Stimulated activated effector memory CD8-positive, alpha-beta T cell treated with anti-CD3 and anti-CD28 coated beads, Interleukin-12 subunit alpha, Interleukin-12 subunit beta, amount 100 ng/mL, for 72 hours (primary cell): ENCODE measurements at regions not wholly inside any gene's neighbourhood (a gene's known extent, or its start where the extent isn't known, plus 50 kb on each side); places are given as distances from the start of the nearest gene placed in this dataset.

ENCODE experiments used
- ATAC-seq: fragments of 150-1000 bp; cut with Tn5 transposase; 2 replicates; pipeline ENCODE4 v1.10.0; 2021
- DNase-seq, 2 donors: peaks; one replicate each; pipeline ENCODE4 v3.0.0; 2021 to 2022; ENCODE audit warnings: low spot score in 2 of 2
- H3K27ac Mint-ChIP-seq: one replicate; pipeline ENCODE4 v1.8.0; 2022; ENCODE audit warnings: mild to moderate bottlenecking, mixed read lengths
- H3K36me3 Mint-ChIP-seq: one replicate; pipeline ENCODE4 v1.8.0; 2022; ENCODE audit warnings: mild to moderate bottlenecking, mixed read lengths
- H3K4me1 Mint-ChIP-seq: one replicate; pipeline ENCODE4 v1.8.0; 2022; ENCODE audit warnings: mixed read lengths
- H3K4me3 Mint-ChIP-seq: one replicate; pipeline ENCODE4 v1.8.0; 2022; ENCODE audit warnings: mild to moderate bottlenecking, mixed read lengths
- H3K9me3 Mint-ChIP-seq: one replicate; pipeline ENCODE4 v1.8.0; 2022; ENCODE audit warnings: mixed read lengths

DNA sequence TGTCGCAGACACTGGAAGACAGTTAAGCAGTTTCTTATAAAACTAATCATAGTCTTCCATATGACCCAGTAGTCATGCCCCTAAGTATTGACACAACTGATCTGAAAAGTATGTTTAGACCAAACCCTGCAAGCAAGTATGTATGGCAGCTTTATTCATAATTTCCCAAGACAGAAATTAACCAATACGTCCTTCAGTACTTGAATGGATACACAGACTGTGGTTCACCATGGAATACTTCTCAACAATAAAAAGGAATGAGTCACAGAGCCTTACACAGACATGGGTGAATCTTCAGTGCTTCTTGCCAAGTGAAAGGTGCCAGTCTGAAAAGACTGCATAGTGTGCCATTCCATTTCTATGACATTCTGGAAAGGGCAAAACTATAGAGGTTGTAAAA lies 50.2 kb upstream of the AKR1E2 start:
- Mint-ChIP-seq H3K27ac (no peak overlapping the region), H3K36me3 (no peaks in the 10 kb centered on the region), H3K4me1 (peaks cover 8% of the 10 kb centered on the region), H3K9me3 (no peaks in the 10 kb centered on the region), H3K4me3 (no peak overlapping the region)
- DNase-seq (no peak), ATAC-seq (peak; percentile 76)

DNA sequence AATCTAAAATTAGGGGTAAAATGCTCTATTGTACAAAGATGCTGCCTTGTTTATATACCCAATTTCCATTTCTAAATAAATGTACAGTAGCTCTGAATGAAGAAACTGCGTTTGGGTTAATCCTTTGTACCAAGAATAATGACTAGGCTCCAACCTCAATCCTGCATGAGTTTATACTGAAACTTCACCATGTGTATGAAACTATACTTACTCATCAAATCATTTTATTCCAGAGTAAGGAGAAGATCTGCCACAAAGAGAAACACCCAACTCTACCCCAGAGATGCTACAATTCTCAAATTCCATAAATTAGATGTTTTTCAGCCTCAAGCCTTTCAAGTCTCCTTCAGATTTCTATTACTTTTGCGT lies 53.8 kb upstream of the AKR1E2 start:
- H3K27ac Mint-ChIP-seq, result no peak overlapping the region
- no peaks in the 10 kb centered on the region for H3K9me3 Mint-ChIP-seq
- no peaks in the 10 kb centered on the region for H3K36me3 Mint-ChIP-seq
- H3K4me3 Mint-ChIP-seq, result no peak overlapping the region
- H3K4me1 Mint-ChIP-seq, result peaks cover 8% of the 10 kb centered on the region
- DNase-seq (no peak), ATAC-seq (no peak)

DNA sequence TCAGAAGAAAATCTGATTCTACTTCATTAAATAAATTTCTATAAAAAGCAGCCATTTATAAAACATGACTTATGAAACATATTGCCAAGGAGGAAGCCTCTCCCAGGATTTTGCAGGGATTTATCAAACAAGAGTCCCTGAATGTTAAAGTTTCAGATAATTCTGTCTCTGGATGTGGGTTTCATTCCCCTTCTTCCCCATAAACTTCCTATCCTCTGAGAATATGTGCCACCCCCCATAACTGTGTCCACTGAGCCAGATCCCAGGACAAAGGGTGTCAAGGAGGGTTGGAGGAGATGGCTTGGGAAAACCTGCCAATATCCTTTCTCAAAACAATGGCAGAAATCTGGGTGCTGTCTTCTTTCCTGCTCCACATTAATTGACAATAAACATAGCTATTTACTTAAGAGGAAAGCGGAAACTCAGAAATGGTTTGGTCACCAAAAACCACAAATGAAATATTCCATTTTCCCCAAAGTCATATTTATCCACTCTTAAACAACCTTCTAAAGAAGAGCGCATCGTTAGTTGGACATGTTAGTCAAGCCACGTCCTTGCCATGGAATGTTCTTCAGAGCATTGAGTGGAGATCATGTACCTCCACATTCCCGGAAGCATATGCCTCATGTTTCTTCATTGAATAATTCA lies 54.3 kb upstream of the AKR1E2 start:
- no peaks in the 10 kb centered on the region for H3K9me3 Mint-ChIP-seq
- H3K36me3 Mint-ChIP-seq, result no peaks in the 10 kb centered on the region
- peaks cover 8% of the 10 kb centered on the region for H3K4me1 Mint-ChIP-seq
- H3K27ac Mint-ChIP-seq, result no peak overlapping the region
- ATAC-seq (no peak), DNase-seq (no peak)
- H3K4me3 Mint-ChIP-seq, result no peak overlapping the region

DNA sequence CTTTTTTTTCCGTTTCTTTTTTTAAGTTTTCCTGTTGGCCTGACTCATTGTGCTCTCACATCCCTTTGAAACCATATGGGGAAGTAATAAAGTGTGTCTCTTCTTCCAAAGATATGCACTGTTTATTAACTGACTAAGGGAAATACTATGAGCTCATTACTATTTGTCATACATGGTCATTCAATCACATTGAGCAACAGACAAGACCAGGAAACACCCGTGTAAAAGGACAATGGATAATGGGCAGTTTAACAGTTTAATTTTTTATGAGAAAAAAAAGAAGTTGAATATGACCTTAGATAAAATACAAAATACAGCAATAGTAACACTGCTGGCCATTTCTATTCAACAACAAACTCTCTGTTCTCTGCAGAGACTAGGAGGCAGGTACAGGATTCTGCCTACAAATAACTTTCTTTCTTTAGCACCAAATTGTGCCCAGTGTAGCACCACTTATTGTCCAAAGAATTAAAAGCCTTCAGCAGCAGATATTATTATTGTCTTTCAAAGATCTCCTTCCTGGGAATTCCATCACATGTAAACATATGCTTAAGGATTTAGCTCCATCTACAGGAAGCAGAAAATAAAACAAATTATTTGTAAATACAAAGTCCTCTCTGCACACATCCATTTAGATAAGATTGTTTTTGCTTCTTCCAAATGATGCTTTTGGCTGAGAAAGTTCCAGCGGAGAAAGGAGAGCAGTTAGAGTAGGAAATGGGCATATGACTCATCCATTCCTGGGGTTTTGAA lies 55.0 kb upstream of the AKR1E2 start:
- Mint-ChIP-seq H3K9me3 (no peaks in the 10 kb centered on the region), H3K36me3 (no peaks in the 10 kb centered on the region), H3K27ac (no peak overlapping the region), H3K4me1 (peaks cover 3% of the 10 kb centered on the region), H3K4me3 (no peak overlapping the region)
- ATAC-seq (no peak), DNase-seq (no peak)

- H3K36me3 Mint-ChIP-seq, result no peaks in the 10 kb centered on the region
- ATAC-seq, result no peak
- H3K4me1 Mint-ChIP-seq, result no peaks in the 10 kb centered on the region
These were observed 57.6 kb upstream of the AKR1E2 start for GRCh38 chr10:4768416-4768815.

GRCh38 chr10:4767033-4767814 lies 58.8 kb upstream of the AKR1E2 start:
- H3K36me3 Mint-ChIP-seq, result no peaks in the 10 kb centered on the region
- no peaks in the 10 kb centered on the region for H3K9me3 Mint-ChIP-seq
- DNase-seq, result no peak
- no peak overlapping the region for H3K4me3 Mint-ChIP-seq
- no peak overlapping the region for H3K27ac Mint-ChIP-seq
- no peak for ATAC-seq
- no peaks in the 10 kb centered on the region for H3K4me1 Mint-ChIP-seq

More at GRCh38 chr10:4768416-4768815, 57.6 kb upstream of the AKR1E2 start:
- no peaks in the 10 kb centered on the region for H3K9me3 Mint-ChIP-seq
- DNase-seq, result no peak
- H3K27ac Mint-ChIP-seq, result no peak overlapping the region
- no peak overlapping the region for H3K4me3 Mint-ChIP-seq

DNA sequence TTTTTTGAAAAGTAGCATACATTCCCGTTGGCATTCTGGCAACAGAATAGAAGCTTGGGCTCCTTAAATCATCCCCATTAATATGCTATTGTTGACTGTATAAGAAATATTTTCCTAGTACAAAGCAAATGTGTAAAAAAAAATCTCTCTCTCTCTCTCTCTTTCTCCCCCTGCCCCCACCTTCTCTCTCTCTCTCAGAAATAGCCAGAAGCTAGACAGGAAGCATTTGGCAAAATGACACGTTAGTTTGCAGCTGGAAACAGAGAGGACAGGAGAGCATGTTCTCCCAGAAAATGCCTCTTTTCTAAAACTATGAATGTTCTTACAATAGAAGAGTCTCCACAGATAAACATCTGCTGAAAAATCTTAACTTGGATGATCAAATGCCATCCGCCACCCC lies 59.6 kb upstream of the AKR1E2 start:
- no peaks in the 10 kb centered on the region for H3K36me3 Mint-ChIP-seq

DNA sequence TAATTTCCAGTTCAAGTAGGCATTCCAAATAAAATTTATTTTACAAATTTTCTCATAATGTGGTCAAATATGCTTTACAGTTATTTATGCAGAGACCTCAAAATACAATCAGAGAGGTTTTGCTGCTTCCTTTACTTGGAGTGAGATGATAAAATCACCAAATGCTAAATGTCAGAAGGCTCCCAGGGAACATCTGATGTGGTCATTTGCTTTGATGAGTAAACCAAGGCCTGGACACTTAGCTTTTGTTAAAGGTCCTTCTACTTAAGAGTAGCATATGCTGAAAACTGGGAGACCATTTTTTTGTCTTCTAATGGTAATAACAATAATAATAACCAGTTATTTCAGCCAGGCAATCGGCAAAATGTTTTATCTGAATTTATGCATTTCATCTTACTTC lies 60.6 kb upstream of the AKR1E2 start:
- no peak for DNase-seq
- Mint-ChIP-seq H3K4me1 (no peaks in the 10 kb centered on the region), H3K27ac (no peak overlapping the region), H3K9me3 (no peaks in the 10 kb centered on the region), H3K36me3 (no peaks in the 10 kb centered on the region), H3K4me3 (no peak overlapping the region)
- no peak for ATAC-seq

More for the DNA sequence above, 59.6 kb upstream of the AKR1E2 start:
- Mint-ChIP-seq H3K9me3 (no peaks in the 10 kb centered on the region), H3K27ac (no peak overlapping the region), H3K4me1 (no peaks in the 10 kb centered on the region), H3K4me3 (no peak overlapping the region)
- ATAC-seq (no peak), DNase-seq (no peak)

GRCh38 chr10:4763960-4764428 lies 62.0 kb upstream of the AKR1E2 start:
- H3K4me1 Mint-ChIP-seq, result no peaks in the 10 kb centered on the region
- H3K4me3 Mint-ChIP-seq, result no peak overlapping the region
- ATAC-seq (peak; percentile 64), DNase-seq (no peak)
- H3K36me3 Mint-ChIP-seq, result no peaks in the 10 kb centered on the region
- no peaks in the 10 kb centered on the region for H3K9me3 Mint-ChIP-seq
- no peak overlapping the region for H3K27ac Mint-ChIP-seq

DNA sequence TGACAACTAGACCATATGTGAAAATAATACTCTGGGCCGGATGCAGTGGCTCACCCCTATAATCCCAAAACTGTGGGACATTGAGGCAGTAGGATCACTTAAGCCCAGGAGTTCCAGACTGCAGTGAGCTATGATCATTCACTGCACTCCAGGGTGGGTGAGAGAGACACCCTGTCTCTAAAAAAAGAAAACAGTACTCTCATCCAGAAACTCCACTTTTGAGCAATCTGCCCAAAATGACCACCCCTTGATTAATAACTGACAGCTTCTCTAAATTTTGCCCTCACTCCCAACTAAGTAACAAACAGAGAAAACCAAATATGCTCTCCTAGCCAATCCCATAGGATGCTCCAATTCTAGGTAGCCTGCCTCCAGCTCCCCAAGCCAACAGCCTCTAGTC lies 62.5 kb upstream of the AKR1E2 start:
- ATAC-seq, result peak; percentile 36
- Mint-ChIP-seq H3K9me3 (no peaks in the 10 kb centered on the region), H3K36me3 (no peaks in the 10 kb centered on the region), H3K4me3 (no peak overlapping the region), H3K27ac (no peak overlapping the region), H3K4me1 (no peaks in the 10 kb centered on the region)
- DNase-seq, result no peak

GRCh38 chr10:4758256-4758655 lies 67.8 kb upstream of the AKR1E2 start:
- H3K4me1 Mint-ChIP-seq, result no peaks in the 10 kb centered on the region
- no peak overlapping the region for H3K4me3 Mint-ChIP-seq
- ATAC-seq (no peak), DNase-seq (no peak)
- H3K36me3 Mint-ChIP-seq, result no peaks in the 10 kb centered on the region
- H3K27ac Mint-ChIP-seq, result no peak overlapping the region
- H3K9me3 Mint-ChIP-seq, result no peaks in the 10 kb centered on the region

GRCh38 chr10:4755286-4755989 lies 70.6 kb upstream of the AKR1E2 start:
- DNase-seq, result no peak
- Mint-ChIP-seq H3K4me3 (no peak overlapping the region), H3K9me3 (no peaks in the 10 kb centered on the region), H3K36me3 (no peaks in the 10 kb centered on the region), H3K27ac (no peak overlapping the region), H3K4me1 (no peaks in the 10 kb centered on the region)
- no peak for ATAC-seq

DNA sequence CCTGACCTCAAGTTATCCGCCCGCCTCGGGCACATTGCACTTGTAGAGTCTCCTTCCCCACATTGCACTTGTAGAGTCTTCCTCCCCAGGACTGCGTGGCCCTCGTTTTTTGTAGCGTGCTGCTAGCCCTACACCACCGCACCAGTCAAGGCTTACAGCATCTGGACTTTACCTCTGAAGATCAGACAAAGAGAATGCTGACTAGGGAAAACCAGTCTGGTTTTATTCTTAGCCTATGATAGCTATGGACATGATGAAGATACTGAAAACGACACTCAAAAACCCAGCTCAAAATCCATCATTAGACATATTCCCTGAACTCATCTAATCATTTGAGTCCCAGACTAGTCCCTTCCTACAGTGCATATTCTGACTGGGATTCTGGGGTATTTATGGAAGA lies 71.9 kb upstream of the AKR1E2 start:
- DNase-seq, result no peak
- Mint-ChIP-seq H3K4me1 (no peaks in the 10 kb centered on the region), H3K4me3 (no peak overlapping the region), H3K36me3 (no peaks in the 10 kb centered on the region), H3K9me3 (no peaks in the 10 kb centered on the region), H3K27ac (no peak overlapping the region)
- ATAC-seq, result no peak

DNA sequence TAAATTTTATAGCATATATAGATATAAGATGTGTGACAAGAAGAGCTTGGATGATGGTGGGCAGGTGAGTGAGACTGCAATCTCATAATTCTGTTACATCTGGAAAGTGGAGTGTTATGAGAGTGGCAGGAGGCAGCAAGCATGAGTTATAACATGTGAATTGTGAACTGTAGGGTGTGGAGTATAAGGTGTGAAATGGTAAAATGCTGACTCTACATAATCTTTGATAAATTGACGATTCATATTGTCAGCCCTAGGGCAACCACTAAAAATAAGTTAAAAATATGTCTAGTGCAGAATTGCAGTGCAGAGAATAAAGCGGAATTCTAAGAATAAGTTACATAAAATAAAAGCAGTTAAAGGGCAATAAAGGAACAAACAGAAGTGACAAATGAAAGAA lies 74.8 kb upstream of the AKR1E2 start:
- Mint-ChIP-seq H3K27ac (no peak overlapping the region), H3K9me3 (no peaks in the 10 kb centered on the region), H3K4me1 (no peaks in the 10 kb centered on the region), H3K4me3 (no peak overlapping the region), H3K36me3 (no peaks in the 10 kb centered on the region)
- ATAC-seq (no peak), DNase-seq (no peak)

DNA sequence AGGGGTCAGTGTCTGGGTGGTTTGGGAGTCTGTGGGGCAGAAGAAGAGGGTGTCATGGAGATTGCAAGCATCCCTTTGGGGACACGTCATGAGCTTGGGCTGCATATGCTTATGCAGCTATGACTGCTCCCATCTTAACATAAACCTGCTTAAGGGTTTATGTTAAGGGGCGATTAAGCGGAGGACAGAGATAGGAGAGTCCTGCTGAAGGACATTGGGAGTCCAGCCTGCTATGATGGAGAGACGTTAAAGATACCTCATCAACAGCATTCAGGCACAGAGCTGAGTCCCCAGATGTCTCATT lies 76.8 kb upstream of the AKR1E2 start:
- Mint-ChIP-seq H3K4me3 (no peak overlapping the region), H3K4me1 (no peaks in the 10 kb centered on the region), H3K36me3 (no peaks in the 10 kb centered on the region), H3K9me3 (no peaks in the 10 kb centered on the region), H3K27ac (no peak overlapping the region)
- no peak for ATAC-seq
- no peak for DNase-seq
